ENCODE measurements at regions not wholly inside any gene's neighbourhood (a gene's known extent, or its start where the extent isn't known, plus 50 kb on each side); places are given as distances from the start of the nearest gene placed in this dataset.

- TF ChIP-seq POLR2A (IDR thresholded peaks at IDR 0.05; ENCODE audit: low read depth, low read length), result no peak
- no peak for TF ChIP-seq SPI1 (IDR thresholded peaks at IDR 0.05; ENCODE audit: low read depth, low read length)
- TF ChIP-seq TAF1 (IDR thresholded peaks at IDR 0.05; ENCODE audit: low read depth, low read length), result no peak
- TF ChIP-seq POLR2AphosphoS5 (IDR thresholded peaks at IDR 0.05; ENCODE audit: low read depth, low read length), result no peak
- TF ChIP-seq POU2F2 (IDR thresholded peaks at IDR 0.05; ENCODE audit: low read depth, low read length), result no peak
- TF ChIP-seq PAX5 (IDR thresholded peaks at IDR 0.05; ENCODE audit: insufficient read depth, low read length, severe bottlenecking), result no peak
Observed at GRCh38 chr1:238108417-238108816, 217.7 kb upstream of the ZP4 start.

All from GM12891 (cell line).